Mesendoderm (in vitro differentiated cells): ENCODE measurements at regions not wholly inside any gene's neighbourhood (a gene's known extent, or its start where the extent isn't known, plus 50 kb on each side); places are given as distances from the start of the nearest gene placed in this dataset.

Source experiments
- DNase-seq: peaks from one replicate; pipeline ENCODE4 v3.0.0; 2013
- H2AK5ac ChIP-seq: 2 replicates; pipeline ENCODE4 v1.6.1; 2013; ENCODE audit warnings: low read length, inconsistent platforms
- H2BK120ac ChIP-seq: 2 replicates; pipeline ENCODE4 v1.6.1; 2013; ENCODE audit warnings: low read depth, mild to moderate bottlenecking, low read length, moderate library complexity, mixed read lengths
- H2BK15ac ChIP-seq: replicated peaks from 2 replicates; pipeline ENCODE4 v1.6.1; 2013; ENCODE audit warnings: low read depth, mild to moderate bottlenecking, moderate library complexity
- H2BK5ac ChIP-seq: 2 replicates; pipeline ENCODE4 v1.6.1; 2013; ENCODE audit warnings: low read length, inconsistent platforms
- H3K18ac ChIP-seq: 2 replicates; pipeline ENCODE4 v1.6.1; 2013; ENCODE audit warnings: mild to moderate bottlenecking, low read length, mixed read lengths
- H3K23ac ChIP-seq: one replicate; pipeline ENCODE4 v1.6.1; 2013; ENCODE audit warnings: low read length
- H3K27ac ChIP-seq: 2 replicates; pipeline ENCODE4 v1.5.1; 2013; ENCODE audit warnings: low read depth, mild to moderate bottlenecking, inconsistent platforms, low read length, moderate library complexity
- H3K27me3 ChIP-seq: 2 replicates; pipeline ENCODE4 v1.6.1; 2013; ENCODE audit warnings: low read length, control low read depth, mild to moderate bottlenecking, inconsistent platforms; ENCODE audit not compliant: insufficient read depth, poor library complexity
- H3K36me3 ChIP-seq: 2 replicates; pipeline ENCODE4 v1.6.1; 2013; ENCODE audit warnings: low read length, inconsistent platforms; ENCODE audit not compliant: control insufficient read depth, insufficient read depth
- H3K4ac ChIP-seq: one replicate; pipeline ENCODE4 v1.6.1; 2013; ENCODE audit warnings: low read depth, mild to moderate bottlenecking, low read length, moderate library complexity
- H3K4me1 ChIP-seq: 2 replicates; pipeline ENCODE4 v1.6.1; 2013; ENCODE audit warnings: low read depth, low read length, inconsistent platforms; ENCODE audit not compliant: control insufficient read depth
- H3K4me2 ChIP-seq: 2 replicates; pipeline ENCODE4 v1.6.1; 2013; ENCODE audit warnings: low read length
- H3K4me3 ChIP-seq: 2 replicates; pipeline ENCODE4 v1.5.1; 2013; ENCODE audit warnings: mild to moderate bottlenecking, low read length
- H3K56ac ChIP-seq: one replicate; pipeline ENCODE4 v1.6.1; 2013; ENCODE audit warnings: low read length
- H3K79me1 ChIP-seq: 2 replicates; pipeline ENCODE4 v1.6.1; 2013; ENCODE audit warnings: low read length, inconsistent platforms
- H3K79me2 ChIP-seq: 2 replicates; pipeline ENCODE4 v1.6.1; 2013; ENCODE audit warnings: mild to moderate bottlenecking, low read length; ENCODE audit not compliant: control insufficient read depth, insufficient read depth
- H3K9ac ChIP-seq: 2 replicates; pipeline ENCODE4 v1.6.1; 2013; ENCODE audit warnings: low read length, inconsistent platforms
- H4K5ac ChIP-seq: one replicate; pipeline ENCODE4 v1.6.1; 2013; ENCODE audit warnings: low read length
- H4K8ac ChIP-seq: one replicate; pipeline ENCODE4 v1.6.1; 2013; ENCODE audit warnings: low read depth, mild to moderate bottlenecking, control low read depth, low read length, moderate library complexity
- WGBS: extraction: QIAGEN DNeasy Blood & Tissue Kit; methylation state at CpG from one replicate; pipeline ENCODE4 v1.1.7; 2013; ENCODE audit warnings: low lambda C conversion rate, missing lambda C conversion rate; ENCODE audit not compliant: insufficient coverage; ENCODE audit errors: extremely low coverage; 5-methylcytosine and 5-hydroxymethylcytosine counted together

DNA sequence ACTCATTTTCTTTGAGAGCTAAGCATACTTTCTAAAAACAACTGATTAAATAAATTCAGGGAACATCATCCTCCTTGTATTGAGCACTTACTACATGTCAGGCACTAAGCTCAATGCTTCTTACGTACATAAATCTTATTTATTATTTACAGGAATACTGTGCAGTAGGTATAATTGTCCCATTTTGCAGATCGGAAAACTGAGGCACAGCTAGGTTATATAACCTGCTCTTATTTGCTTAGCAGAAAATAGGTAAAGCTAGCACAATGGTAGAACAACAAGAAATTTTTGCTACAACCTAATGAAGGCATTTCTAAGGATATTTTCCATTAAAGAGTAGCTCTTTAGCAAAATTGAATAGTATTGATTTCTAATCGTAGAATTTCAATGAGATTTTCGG is 168.7 kb upstream of the KCNJ16 start:
- Histone ChIP-seq H3K4me1 (no peaks in the 10 kb centered on the region), H3K18ac (no peak overlapping the region)

GRCh38 chr17:69907132-69907847 is 167.7 kb upstream of the KCNJ16 start:
- no peaks in the 10 kb centered on the region for H3K79me2 ChIP-seq
- no peak overlapping the region for H3K4ac ChIP-seq
- H2BK15ac ChIP-seq: no peak overlapping the region
- no peak overlapping the region for H3K18ac ChIP-seq
- H3K27me3 ChIP-seq: no peaks in the 10 kb centered on the region
- H3K27ac ChIP-seq: no peak overlapping the region
- no CpG with 5 or more reads among the region's 11 CpGs for WGBS
- no peaks in the 10 kb centered on the region for H3K4me1 ChIP-seq
- H2AK5ac ChIP-seq: no peak overlapping the region
- H3K56ac ChIP-seq: no peak overlapping the region
- H4K8ac ChIP-seq: no peak overlapping the region
- H2BK120ac ChIP-seq: no peak overlapping the region
- DNase-seq: no peak
- no peaks in the 10 kb centered on the region for H3K36me3 ChIP-seq
- no peak overlapping the region for H3K23ac ChIP-seq
- no peaks in the 10 kb centered on the region for H3K79me1 ChIP-seq
- no peak overlapping the region for H4K5ac ChIP-seq
- no peak overlapping the region for H3K9ac ChIP-seq
- no peak overlapping the region for H2BK5ac ChIP-seq
- no peak overlapping the region for H3K4me2 ChIP-seq
- H3K4me3 ChIP-seq: no peak overlapping the region

More for the DNA sequence above, 168.7 kb upstream of the KCNJ16 start:
- no peak overlapping the region for H4K8ac ChIP-seq
- H2BK120ac ChIP-seq: no peak overlapping the region
- no peak overlapping the region for H2AK5ac ChIP-seq
- H3K56ac ChIP-seq: no peak overlapping the region
- H3K27ac ChIP-seq: no peak overlapping the region
- no peaks in the 10 kb centered on the region for H3K27me3 ChIP-seq
- no peak overlapping the region for H3K4me2 ChIP-seq
- no peak overlapping the region for H3K9ac ChIP-seq
- no peak overlapping the region for H4K5ac ChIP-seq
- no peak for DNase-seq
- H3K79me1 ChIP-seq: no peaks in the 10 kb centered on the region
- H2BK15ac ChIP-seq: no peak overlapping the region
- H3K79me2 ChIP-seq: no peaks in the 10 kb centered on the region
- H3K23ac ChIP-seq: no peak overlapping the region
- no CpG with 5 or more reads among the region's 4 CpGs for WGBS
- H3K36me3 ChIP-seq: no peaks in the 10 kb centered on the region
- no peak overlapping the region for H3K4me3 ChIP-seq
- H2BK5ac ChIP-seq: no peak overlapping the region
- H3K4ac ChIP-seq: no peak overlapping the region

DNA sequence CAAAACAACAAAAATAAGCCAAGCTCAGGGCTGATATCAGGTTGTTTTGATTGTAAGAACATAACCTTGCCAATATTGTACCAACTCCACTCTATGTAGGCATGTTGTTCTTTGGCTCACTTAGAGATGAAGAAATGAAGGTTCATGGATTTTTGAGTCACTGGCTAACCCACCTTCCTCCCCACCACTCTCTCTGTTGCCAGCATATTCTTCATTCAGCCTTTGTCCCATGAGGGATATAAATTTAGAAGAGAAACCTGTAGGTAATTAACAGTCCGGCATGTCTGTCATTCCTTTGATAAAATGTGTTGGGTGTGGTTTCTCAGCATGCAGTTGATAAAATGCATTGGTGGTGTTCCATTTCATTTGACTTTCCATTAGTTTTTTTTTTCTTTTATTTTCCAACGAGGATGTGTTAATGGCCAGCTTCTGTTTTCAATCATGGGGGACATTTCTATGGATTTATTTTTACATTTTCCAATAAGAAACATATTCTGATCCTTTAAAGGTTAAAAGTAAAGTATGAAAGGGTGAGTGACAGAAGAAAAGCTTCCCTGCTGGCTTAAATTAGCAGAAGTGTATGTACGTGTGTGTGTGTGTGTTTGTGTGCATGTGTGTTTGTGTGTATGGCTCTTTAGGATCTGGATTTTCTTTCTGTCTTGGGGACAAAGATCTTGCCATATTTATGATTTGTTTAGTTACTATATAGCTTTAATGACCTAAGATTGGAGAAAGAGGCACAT is 166.2 kb upstream of the KCNJ16 start:
- WGBS: no CpG with 5 or more reads among the region's 3 CpGs

GRCh38 chr17:69909389-69909788 is 165.6 kb upstream of the KCNJ16 start:
- Histone ChIP-seq H3K27me3 (no peaks in the 10 kb centered on the region), H3K18ac (no peak overlapping the region), H2BK15ac (no peak overlapping the region), H3K4me3 (no peak overlapping the region), H3K79me2 (no peaks in the 10 kb centered on the region), H3K36me3 (no peaks in the 10 kb centered on the region), H2BK120ac (no peak overlapping the region), H3K27ac (no peak overlapping the region), H3K23ac (no peak overlapping the region), H3K56ac (no peak overlapping the region), H3K79me1 (no peaks in the 10 kb centered on the region), H2AK5ac (no peak overlapping the region), H3K4ac (no peak overlapping the region), H3K4me2 (no peak overlapping the region), H3K9ac (no peak overlapping the region), H4K8ac (no peak overlapping the region), H4K5ac (no peak overlapping the region), H3K4me1 (no peaks in the 10 kb centered on the region), H2BK5ac (no peak overlapping the region)
- no peak for DNase-seq

More for the DNA sequence above, 166.2 kb upstream of the KCNJ16 start:
- no peak overlapping the region for H3K4ac ChIP-seq
- H2AK5ac ChIP-seq: no peak overlapping the region
- H3K36me3 ChIP-seq: no peaks in the 10 kb centered on the region
- H2BK5ac ChIP-seq: no peak overlapping the region
- no peak overlapping the region for H2BK120ac ChIP-seq
- H3K56ac ChIP-seq: no peak overlapping the region
- H3K4me2 ChIP-seq: no peak overlapping the region
- no peaks in the 10 kb centered on the region for H3K79me1 ChIP-seq
- no peak overlapping the region for H4K8ac ChIP-seq
- H3K27me3 ChIP-seq: no peaks in the 10 kb centered on the region
- no peak overlapping the region for H3K27ac ChIP-seq
- H3K4me3 ChIP-seq: no peak overlapping the region
- no peak overlapping the region for H3K18ac ChIP-seq
- no peaks in the 10 kb centered on the region for H3K79me2 ChIP-seq
- H2BK15ac ChIP-seq: no peak overlapping the region
- H4K5ac ChIP-seq: no peak overlapping the region
- no peak overlapping the region for H3K23ac ChIP-seq
- no peak overlapping the region for H3K9ac ChIP-seq
- DNase-seq: no peak
- H3K4me1 ChIP-seq: no peaks in the 10 kb centered on the region

- Histone ChIP-seq H4K5ac (no peak overlapping the region), H3K4me3 (no peak overlapping the region), H3K27ac (no peak overlapping the region), H3K18ac (no peak overlapping the region), H3K23ac (no peak overlapping the region), H2BK15ac (no peak overlapping the region), H3K36me3 (no peaks in the 10 kb centered on the region), H2AK5ac (no peak overlapping the region), H3K4ac (no peak overlapping the region), H3K79me1 (no peaks in the 10 kb centered on the region), H2BK5ac (no peak overlapping the region), H3K4me1 (no peaks in the 10 kb centered on the region), H3K27me3 (no peaks in the 10 kb centered on the region), H3K79me2 (no peaks in the 10 kb centered on the region), H2BK120ac (no peak overlapping the region), H3K9ac (no peak overlapping the region), H3K56ac (no peak overlapping the region), H3K4me2 (no peak overlapping the region), H4K8ac (no peak overlapping the region)
- no CpG with 5 or more reads among the region's 3 CpGs for WGBS
- DNase-seq: no peak
Observed at GRCh38 chr17:69912805-69913204, 162.2 kb upstream of the KCNJ16 start.
